ENCODE measurements at regions not wholly inside any gene's neighbourhood (a gene's known extent, or its start where the extent isn't known, plus 50 kb on each side); places are given as distances from the start of the nearest gene placed in this dataset.

GRCh38 chr7:108637049-108637621 is 67.5 kb downstream of the DNAJB9 start:
- ATAC-seq (no peak), DNase-seq (no peak)
- Histone ChIP-seq H3K36me3 (ENCODE audit: low read depth) (no peaks in the 10 kb centered on the region), H3K4me1 (ENCODE audit: low read depth) (no peaks in the 10 kb centered on the region), H3K4me3 (no peak overlapping the region), H3K9me3 (no peaks in the 10 kb centered on the region)
- intact Hi-C loops (cut with DNase I, micrococcal nuclease), result no loop called here
- TF ChIP-seq CTCF (IDR thresholded peaks at IDR 0.05), result no peak

- DNase-seq (no peak), ATAC-seq (no peak)
- no peaks in the 10 kb centered on the region for H3K9me3 ChIP-seq
- intact Hi-C loops (cut with DNase I, micrococcal nuclease), result no loop called here
- no peaks in the 10 kb centered on the region for H3K36me3 ChIP-seq (ENCODE audit: low read depth)
- no peak for TF ChIP-seq CTCF (IDR thresholded peaks at IDR 0.05)
- H3K4me3 ChIP-seq, result no peak overlapping the region
- H3K4me1 ChIP-seq (ENCODE audit: low read depth), result no peaks in the 10 kb centered on the region
Measured at GRCh38 chr7:108642126-108642525, 72.5 kb downstream of the DNAJB9 start.

- no peak for DNase-seq
- TF ChIP-seq CTCF (IDR thresholded peaks at IDR 0.05), result no peak
- Histone ChIP-seq H3K4me3 (no peak overlapping the region), H3K36me3 (ENCODE audit: low read depth) (no peaks in the 10 kb centered on the region), H3K4me1 (ENCODE audit: low read depth) (no peaks in the 10 kb centered on the region), H3K9me3 (no peaks in the 10 kb centered on the region)
- intact Hi-C loops (cut with DNase I, micrococcal nuclease), result no loop called here
- no peak for ATAC-seq
Measured at GRCh38 chr7:108643136-108643535, 73.5 kb downstream of the DNAJB9 start.

GRCh38 chr7:108648989-108649388 is 79.3 kb downstream of the DNAJB9 start:
- H3K4me3 ChIP-seq, result no peak overlapping the region
- no peaks in the 10 kb centered on the region for H3K36me3 ChIP-seq (ENCODE audit: low read depth)
- H3K4me1 ChIP-seq (ENCODE audit: low read depth), result no peaks in the 10 kb centered on the region
- no peak for ATAC-seq
- no peak for DNase-seq
- intact Hi-C loops (cut with DNase I, micrococcal nuclease), result no loop called here
- TF ChIP-seq CTCF (IDR thresholded peaks at IDR 0.05), result no peak
- H3K9me3 ChIP-seq, result no peaks in the 10 kb centered on the region

GRCh38 chr7:108650467-108650866 is 80.8 kb downstream of the DNAJB9 start:
- no peaks in the 10 kb centered on the region for H3K36me3 ChIP-seq (ENCODE audit: low read depth)
- no peak for DNase-seq
- H3K4me1 ChIP-seq (ENCODE audit: low read depth), result no peaks in the 10 kb centered on the region
- intact Hi-C loops (cut with DNase I, micrococcal nuclease), result no loop called here
- no peaks in the 10 kb centered on the region for H3K9me3 ChIP-seq
- no peak for ATAC-seq
- no peak for TF ChIP-seq CTCF (IDR thresholded peaks at IDR 0.05)
- no peak overlapping the region for H3K4me3 ChIP-seq

- Histone ChIP-seq H3K36me3 (ENCODE audit: low read depth) (no peaks in the 10 kb centered on the region), H3K4me3 (no peak overlapping the region), H3K4me1 (ENCODE audit: low read depth) (no peaks in the 10 kb centered on the region), H3K9me3 (no peaks in the 10 kb centered on the region)
- TF ChIP-seq CTCF (IDR thresholded peaks at IDR 0.05), result no peak
- ATAC-seq (no peak), DNase-seq (no peak)
- intact Hi-C loops (cut with DNase I, micrococcal nuclease), result no loop called here
Measured at GRCh38 chr7:108652886-108653285, 83.2 kb downstream of the DNAJB9 start.
